Activated naive CD8-positive, alpha-beta T cell treated with anti-CD3 and anti-CD28 coated beads, Interleukin-2, amount 50 U/mL, for 24 hours (primary cell): ENCODE measurements at regions not wholly inside any gene's neighbourhood (a gene's known extent, or its start where the extent isn't known, plus 50 kb on each side); places are given as distances from the start of the nearest gene placed in this dataset.
"Not testable (repeated sequence)": the region's sequence is repeated elsewhere in the genome, so short reads cannot be mapped to it uniquely, and the experiment has no call there.

Experiments used
- ATAC-seq: fragments of 150-1000 bp; cut with Tn5 transposase; one replicate; pipeline ENCODE4 v1.10.0; 2021
- DNase-seq: peaks from one replicate; pipeline ENCODE4 v3.0.0; 2021
- H3K27ac Mint-ChIP-seq: one replicate; pipeline ENCODE4 v1.8.0; 2021; ENCODE audit warnings: mild to moderate bottlenecking, mixed read lengths
- H3K27me3 Mint-ChIP-seq: one replicate; pipeline ENCODE4 v1.8.0; 2021; ENCODE audit warnings: mixed read lengths
- H3K36me3 Mint-ChIP-seq: one replicate; pipeline ENCODE4 v1.8.0; 2021; ENCODE audit warnings: low read depth, mixed read lengths
- H3K4me1 Mint-ChIP-seq: one replicate; pipeline ENCODE4 v1.8.0; 2021; ENCODE audit warnings: mixed read lengths
- H3K4me3 Mint-ChIP-seq: one replicate; pipeline ENCODE4 v1.8.0; 2021; ENCODE audit warnings: mild to moderate bottlenecking, moderate library complexity, mixed read lengths
- H3K9me3 Mint-ChIP-seq: one replicate; pipeline ENCODE4 v1.8.0; 2021; ENCODE audit warnings: mixed read lengths

- no peak overlapping the region for H3K27ac Mint-ChIP-seq
- DNase-seq (no peak), ATAC-seq (no peak)
- H3K4me3 Mint-ChIP-seq = no peak overlapping the region
- peaks cover 8% of the 10 kb centered on the region for H3K27me3 Mint-ChIP-seq
- H3K4me1 Mint-ChIP-seq = peaks cover 8% of the 10 kb centered on the region
- peaks cover 11% of the 10 kb centered on the region for H3K9me3 Mint-ChIP-seq
- H3K36me3 Mint-ChIP-seq = no peaks in the 10 kb centered on the region
Measured at GRCh38 chr22:22984967-22985366, 85.4 kb upstream of the GNAZ start.

GRCh38 chr22:22986008-22986407, 84.3 kb upstream of the GNAZ start:
- Mint-ChIP-seq H3K27ac (no peak overlapping the region), H3K4me1 (peaks cover 8% of the 10 kb centered on the region)

GRCh38 chr22:22986640-22987039, 83.7 kb upstream of the GNAZ start:
- no peaks in the 10 kb centered on the region for H3K36me3 Mint-ChIP-seq
- H3K4me3 Mint-ChIP-seq = no peak overlapping the region
- peaks cover 2% of the 10 kb centered on the region for H3K9me3 Mint-ChIP-seq
- H3K27ac Mint-ChIP-seq = no peak overlapping the region
- ATAC-seq (no peak), DNase-seq (no peak)
- H3K4me1 Mint-ChIP-seq = peaks cover 8% of the 10 kb centered on the region
- H3K27me3 Mint-ChIP-seq = peaks cover 18% of the 10 kb centered on the region

More at GRCh38 chr22:22986008-22986407, 84.3 kb upstream of the GNAZ start:
- DNase-seq (no peak), ATAC-seq (no peak)
- H3K36me3 Mint-ChIP-seq = no peaks in the 10 kb centered on the region
- H3K9me3 Mint-ChIP-seq = peaks cover 5% of the 10 kb centered on the region
- peaks cover 17% of the 10 kb centered on the region for H3K27me3 Mint-ChIP-seq
- H3K4me3 Mint-ChIP-seq = no peak overlapping the region

- Mint-ChIP-seq H3K36me3 (no peaks in the 10 kb centered on the region), H3K9me3 (no peaks in the 10 kb centered on the region), H3K4me3 (no peak overlapping the region), H3K27me3 (peaks cover 22% of the 10 kb centered on the region), H3K4me1 (peaks cover 4% of the 10 kb centered on the region), H3K27ac (no peak overlapping the region)
- DNase-seq (no peak), ATAC-seq (no peak)
Measured at GRCh38 chr22:22988150-22988549, 82.2 kb upstream of the GNAZ start.

GRCh38 chr22:22988785-22989184, 81.5 kb upstream of the GNAZ start:
- Mint-ChIP-seq H3K27me3 (peaks cover 26% of the 10 kb centered on the region), H3K27ac (no peak overlapping the region), H3K4me1 (no peaks in the 10 kb centered on the region), H3K36me3 (no peaks in the 10 kb centered on the region), H3K4me3 (no peak overlapping the region), H3K9me3 (no peaks in the 10 kb centered on the region)
- DNase-seq = no peak
- no peak for ATAC-seq

GRCh38 chr22:22989856-22990255, 80.5 kb upstream of the GNAZ start:
- no peak overlapping the region for H3K27ac Mint-ChIP-seq
- H3K27me3 Mint-ChIP-seq = peaks cover 28% of the 10 kb centered on the region
- DNase-seq = no peak
- ATAC-seq = no peak
- no peak overlapping the region for H3K4me3 Mint-ChIP-seq
- no peaks in the 10 kb centered on the region for H3K36me3 Mint-ChIP-seq
- no peaks in the 10 kb centered on the region for H3K4me1 Mint-ChIP-seq
- H3K9me3 Mint-ChIP-seq = no peaks in the 10 kb centered on the region

GRCh38 chr22:22990711-22991505, 79.4 kb upstream of the GNAZ start:
- not testable (repeated sequence) for H3K9me3 Mint-ChIP-seq, DNase-seq, H3K4me1 Mint-ChIP-seq, ATAC-seq, H3K36me3 Mint-ChIP-seq, H3K27ac Mint-ChIP-seq, H3K4me3 Mint-ChIP-seq
- H3K27me3 Mint-ChIP-seq = peaks cover 31% of the 10 kb centered on the region

- no peak for DNase-seq
- Mint-ChIP-seq H3K4me1 (no peaks in the 10 kb centered on the region), H3K9me3 (peaks cover 10% of the 10 kb centered on the region), H3K36me3 (peaks cover 3% of the 10 kb centered on the region), H3K27me3 (peaks cover 32% of the 10 kb centered on the region), H3K27ac (no peak overlapping the region), H3K4me3 (no peak overlapping the region)
- ATAC-seq = no peak
Measured at GRCh38 chr22:22992474-22992873, 77.8 kb upstream of the GNAZ start.

- no peak overlapping the region for H3K27ac Mint-ChIP-seq
- peaks cover 36% of the 10 kb centered on the region for H3K27me3 Mint-ChIP-seq
- H3K4me3 Mint-ChIP-seq = no peak overlapping the region
- no peaks in the 10 kb centered on the region for H3K4me1 Mint-ChIP-seq
- H3K36me3 Mint-ChIP-seq = peaks cover 6% of the 10 kb centered on the region
- H3K9me3 Mint-ChIP-seq = peaks cover 18% of the 10 kb centered on the region
- ATAC-seq (no peak), DNase-seq (no peak)
Measured at GRCh38 chr22:22993184-22993583, 77.1 kb upstream of the GNAZ start.

- DNase-seq (no peak), ATAC-seq (no peak)
- Mint-ChIP-seq H3K4me1 (no peaks in the 10 kb centered on the region), H3K9me3 (peaks cover 24% of the 10 kb centered on the region), H3K27me3 (peaks cover 37% of the 10 kb centered on the region), H3K27ac (no peak overlapping the region), H3K4me3 (no peak overlapping the region), H3K36me3 (peaks cover 6% of the 10 kb centered on the region)
Measured at GRCh38 chr22:22995166-22995565, 75.2 kb upstream of the GNAZ start.

- Mint-ChIP-seq H3K4me1 (peaks cover 5% of the 10 kb centered on the region), H3K36me3 (peaks cover 6% of the 10 kb centered on the region), H3K4me3 (no peak overlapping the region), H3K9me3 (peaks cover 24% of the 10 kb centered on the region), H3K27ac (no peak overlapping the region), H3K27me3 (peaks cover 42% of the 10 kb centered on the region)
- DNase-seq (no peak), ATAC-seq (no peak)
Measured at GRCh38 chr22:22996511-22997261, 73.6 kb upstream of the GNAZ start.

GRCh38 chr22:22997262-22997898, 72.9 kb upstream of the GNAZ start:
- H3K9me3 Mint-ChIP-seq = peaks cover 24% of the 10 kb centered on the region
- H3K4me3 Mint-ChIP-seq = no peak overlapping the region
- peaks cover 6% of the 10 kb centered on the region for H3K36me3 Mint-ChIP-seq
- peaks cover 5% of the 10 kb centered on the region for H3K4me1 Mint-ChIP-seq
- H3K27ac Mint-ChIP-seq = no peak overlapping the region
- ATAC-seq (no peak), DNase-seq (no peak)
- H3K27me3 Mint-ChIP-seq = peaks cover 45% of the 10 kb centered on the region

GRCh38 chr22:22997988-22998387, 72.3 kb upstream of the GNAZ start:
- peaks cover 6% of the 10 kb centered on the region for H3K36me3 Mint-ChIP-seq
- no peak overlapping the region for H3K27ac Mint-ChIP-seq
- H3K27me3 Mint-ChIP-seq = peaks cover 42% of the 10 kb centered on the region
- no peak for DNase-seq
- peaks cover 24% of the 10 kb centered on the region for H3K9me3 Mint-ChIP-seq
- no peak for ATAC-seq
- H3K4me3 Mint-ChIP-seq = no peak overlapping the region
- H3K4me1 Mint-ChIP-seq = peaks cover 5% of the 10 kb centered on the region

GRCh38 chr22:22999523-22999922, 70.8 kb upstream of the GNAZ start:
- H3K4me3 Mint-ChIP-seq = no peak overlapping the region
- H3K9me3 Mint-ChIP-seq = peaks cover 24% of the 10 kb centered on the region
- H3K4me1 Mint-ChIP-seq = peaks cover 5% of the 10 kb centered on the region
- H3K27ac Mint-ChIP-seq = no peak overlapping the region
- peaks cover 48% of the 10 kb centered on the region for H3K27me3 Mint-ChIP-seq
- no peak for DNase-seq
- no peak for ATAC-seq
- H3K36me3 Mint-ChIP-seq = peaks cover 6% of the 10 kb centered on the region
